Hematopoietic multipotent progenitor cell treated with erythropoietin and hydrocortisone succinate and interleukin-3 and kit ligand, for 6 days (in vitro differentiated cells): ENCODE measurements at regions not wholly inside any gene's neighbourhood (a gene's known extent, or its start where the extent isn't known, plus 50 kb on each side); places are given as distances from the start of the nearest gene placed in this dataset.
"Not testable (repeated sequence)": the region's sequence is repeated elsewhere in the genome, so short reads cannot be mapped to it uniquely, and the experiment has no call there.

Experiments used
- DNase-seq: peaks from one replicate; pipeline ENCODE4 v3.0.0-alpha.2; 2015

DNA sequence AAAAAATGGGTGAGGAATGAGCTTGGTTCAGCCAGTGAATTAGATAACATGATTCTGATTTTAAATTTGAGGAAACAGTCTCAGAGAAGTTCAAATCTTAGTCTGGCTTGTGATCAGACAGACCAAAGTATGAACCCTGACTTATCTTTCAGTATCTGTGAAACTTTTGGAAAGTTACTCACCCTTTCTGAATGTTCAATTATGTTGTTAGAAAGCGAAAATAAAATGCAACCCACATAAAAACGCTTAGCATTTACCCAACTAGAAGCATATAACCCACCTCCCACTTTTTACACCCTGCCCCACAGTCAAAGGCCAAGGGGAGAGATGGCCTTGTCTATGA lies 319.7 kb downstream of the SPATA31A1 start:
- DNase-seq: not testable (repeated sequence)

DNA sequence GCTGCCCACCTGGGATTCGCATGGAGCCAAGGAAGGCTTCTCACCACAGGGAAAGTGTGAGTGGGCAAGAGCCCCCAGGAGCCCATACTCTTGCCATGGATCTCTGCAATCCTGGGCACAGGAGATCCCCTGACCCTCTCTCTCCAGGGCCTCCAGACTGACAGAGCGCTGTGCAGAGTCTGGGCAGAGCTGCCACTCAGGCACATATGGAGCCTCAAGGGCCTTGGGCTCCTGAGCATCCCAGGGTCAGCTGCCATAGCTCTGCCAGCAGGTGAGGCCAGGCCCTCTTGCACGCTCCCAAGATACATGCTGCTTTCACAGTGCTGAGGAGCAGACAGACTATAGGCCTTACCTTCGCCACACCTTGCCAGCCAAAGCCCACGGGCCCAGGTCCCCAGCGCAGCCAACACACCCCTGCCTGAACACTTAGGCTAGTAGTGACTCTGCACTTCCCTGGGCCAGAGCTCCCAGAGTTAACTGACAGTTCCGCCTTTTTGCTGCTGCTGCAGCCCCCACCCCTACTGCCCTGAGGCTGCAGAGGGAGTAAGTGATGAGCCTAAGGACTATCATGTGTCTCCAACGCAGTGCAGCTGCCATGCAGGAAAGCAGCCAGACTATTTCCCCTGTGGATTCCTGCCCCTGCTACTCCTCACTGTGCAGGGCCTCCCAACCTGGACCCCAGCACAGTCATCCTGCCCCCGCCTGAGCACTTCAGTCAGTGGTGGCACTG lies 323.2 kb downstream of the SPATA31A1 start:
- not testable (repeated sequence) for DNase-seq

DNA sequence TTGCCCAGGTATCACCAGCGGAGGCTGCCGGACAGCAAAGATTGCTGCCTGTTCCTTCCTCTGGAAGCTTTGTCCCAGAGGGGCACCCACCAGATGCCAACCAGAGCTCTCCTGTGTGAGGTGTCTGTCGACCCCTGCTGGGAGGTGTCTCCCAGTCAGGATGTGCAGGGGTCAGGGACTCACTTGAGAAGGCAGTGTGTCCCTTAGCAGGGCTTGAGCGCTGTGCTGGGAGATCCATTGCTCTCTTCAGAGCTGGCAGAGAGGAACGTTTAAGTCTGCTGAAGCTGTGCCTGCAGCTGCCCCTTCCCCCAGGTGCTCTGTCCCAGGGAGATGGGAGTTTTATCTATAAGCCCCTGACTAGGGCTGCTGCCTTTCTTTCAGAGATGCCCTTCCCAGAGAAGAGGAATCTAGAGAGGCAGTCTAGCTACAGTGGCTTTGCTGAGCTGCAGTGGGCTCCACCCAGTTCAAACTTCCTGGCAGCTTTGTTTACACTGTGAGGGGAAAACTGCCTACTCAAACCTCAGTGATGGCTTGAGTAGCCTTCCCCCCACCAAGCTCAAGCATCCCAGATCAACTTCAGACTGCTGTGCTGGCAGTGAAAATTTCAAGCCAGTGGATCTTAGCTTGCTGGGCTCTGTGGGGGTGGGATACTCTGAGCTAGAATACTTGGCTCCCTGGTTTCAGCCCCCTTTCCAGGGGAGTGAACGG lies 325.4 kb downstream of the SPATA31A1 start:
- not testable (repeated sequence) for DNase-seq

DNA sequence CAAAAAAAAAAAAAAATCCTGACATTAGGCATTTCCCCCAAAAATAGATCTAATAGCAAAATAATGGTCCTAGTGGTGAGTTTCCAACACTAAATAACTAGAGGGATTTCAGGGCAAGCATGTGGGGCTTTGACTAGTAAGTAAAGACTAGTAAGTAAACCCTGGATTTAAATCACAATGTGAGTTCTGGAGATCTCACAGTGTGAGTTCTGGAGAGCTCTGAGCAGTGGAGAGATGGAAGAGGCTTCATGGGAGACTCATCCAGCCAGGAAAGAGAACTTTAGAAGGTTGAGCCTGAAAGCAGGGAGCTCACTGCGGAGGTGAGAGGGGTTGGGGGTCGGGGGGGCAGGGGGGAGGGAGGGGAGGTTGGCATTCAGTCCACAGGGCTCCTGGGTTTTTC lies 373.4 kb downstream of the SPATA31A1 start:
- DNase-seq: not testable (repeated sequence)

DNA sequence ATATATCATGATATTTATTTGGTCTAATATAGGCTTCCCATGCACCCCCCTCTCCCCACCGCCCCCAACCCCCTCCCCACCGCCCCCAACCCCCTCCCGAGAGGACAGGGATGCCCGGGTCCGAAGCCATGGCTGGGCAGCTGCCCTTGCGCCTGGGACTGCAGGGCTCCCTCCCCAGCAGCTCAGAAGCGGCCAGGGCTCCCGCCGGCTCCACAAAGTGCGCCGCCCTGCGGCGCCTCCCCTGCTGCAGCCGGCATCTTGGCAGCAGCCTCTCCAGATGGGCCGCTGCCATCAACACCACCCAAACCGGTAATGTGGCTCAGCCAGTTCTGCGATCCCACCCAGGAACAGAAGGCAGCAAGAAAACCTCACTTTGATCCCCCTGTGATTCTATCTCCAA lies 389.4 kb downstream of the SPATA31A1 start:
- DNase-seq: not testable (repeated sequence)

DNA sequence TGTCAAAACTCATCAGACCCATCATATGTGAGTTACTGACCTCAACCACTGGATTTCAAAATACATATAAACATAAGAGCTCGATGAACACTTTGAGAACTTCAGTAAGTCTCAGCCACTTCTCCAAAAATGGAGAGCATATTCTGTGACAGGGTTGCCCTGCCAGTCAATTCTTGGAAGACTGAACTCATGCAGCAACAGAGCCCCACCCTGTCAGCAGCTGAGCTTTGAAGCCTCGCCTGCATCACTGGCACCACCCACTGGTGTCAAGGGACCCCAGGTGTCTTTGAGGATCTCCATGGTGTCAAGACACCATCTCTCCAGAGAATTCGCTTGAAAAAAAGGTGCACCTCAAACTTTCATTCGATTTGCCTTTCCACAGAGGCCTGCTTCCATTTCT lies 420.1 kb downstream of the SPATA31A1 start:
- DNase-seq: not testable (repeated sequence)

DNA sequence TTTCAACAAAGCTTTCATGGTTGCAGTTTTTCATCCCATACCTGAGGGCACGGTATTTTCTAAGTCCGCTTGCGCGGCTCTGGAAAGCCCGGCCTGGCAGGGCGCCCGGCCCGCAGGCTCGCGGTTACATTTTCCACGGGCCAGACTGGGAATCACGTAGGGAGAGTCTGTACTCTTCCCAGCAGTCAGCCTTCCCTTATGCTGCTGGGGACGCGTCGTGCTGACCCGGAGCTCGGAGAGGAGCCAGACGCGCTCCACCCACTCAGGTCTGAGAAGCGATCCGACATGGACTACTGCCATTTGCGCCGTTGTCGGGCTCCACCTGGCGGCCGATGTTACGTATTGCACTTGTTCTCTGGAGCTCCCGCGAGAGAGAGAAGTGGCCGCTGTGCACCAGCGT lies 435.9 kb downstream of the SPATA31A1 start:
- DNase-seq: not testable (repeated sequence)

DNA sequence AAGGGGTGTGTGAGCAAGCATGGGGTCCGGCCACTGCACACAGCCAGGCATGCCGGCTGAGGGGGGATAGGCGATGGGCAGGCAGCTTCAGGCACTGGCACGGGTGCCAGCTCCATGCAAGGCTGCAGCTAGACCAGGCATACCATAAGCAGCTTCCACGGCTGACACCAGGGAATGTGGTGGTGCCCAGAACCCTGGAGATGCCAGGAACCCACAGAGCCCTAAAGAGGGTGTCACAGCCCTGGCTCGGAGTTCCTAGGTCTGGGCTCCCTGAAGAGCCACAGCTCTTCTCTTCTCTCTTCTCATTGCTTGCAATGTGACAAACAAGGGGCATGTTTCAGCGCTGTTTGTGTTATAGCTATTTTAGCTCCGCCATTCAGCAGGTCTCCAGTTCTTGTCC lies 442.5 kb downstream of the SPATA31A1 start:
- not testable (repeated sequence) for DNase-seq

DNA sequence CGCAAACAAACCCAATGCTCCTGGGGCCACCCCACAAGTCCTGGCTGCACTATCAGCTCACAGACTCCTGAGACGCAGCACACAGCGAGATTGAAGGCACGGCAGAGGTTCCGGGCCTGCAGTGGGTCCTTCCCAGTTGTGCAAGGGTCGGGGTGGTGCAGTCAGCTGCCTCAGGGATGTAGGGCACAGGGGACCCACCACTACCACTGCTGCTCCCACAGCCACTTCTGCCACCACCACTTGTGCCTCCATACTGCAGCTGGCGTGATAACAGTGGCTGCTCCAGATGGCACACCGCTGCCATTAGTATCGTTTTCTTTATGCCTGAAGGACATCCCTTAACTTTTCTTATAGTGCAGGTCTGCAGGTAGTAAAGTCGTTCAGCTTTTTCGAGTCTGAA lies 443.8 kb downstream of the SPATA31A1 start:
- not testable (repeated sequence) for DNase-seq

DNA sequence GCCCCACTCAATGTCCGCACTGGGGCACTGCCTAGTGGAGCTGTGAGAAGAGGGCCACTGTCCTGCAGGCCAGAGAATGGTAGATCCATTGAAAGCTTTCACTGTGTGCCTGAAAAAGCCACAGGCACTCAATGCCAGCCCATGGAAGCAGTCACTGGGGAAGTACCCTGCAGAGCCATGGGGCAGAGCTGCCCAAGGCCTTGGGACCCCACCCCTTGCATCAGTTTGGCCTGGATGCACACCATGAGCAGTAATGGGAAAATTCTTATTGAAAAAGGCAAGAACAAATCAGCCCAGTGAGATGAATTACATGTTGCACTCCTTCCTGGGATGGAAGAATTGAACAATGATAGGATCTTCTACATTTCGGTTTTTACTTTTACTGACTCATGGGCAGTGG lies 447.1 kb downstream of the SPATA31A1 start:
- DNase-seq: not testable (repeated sequence)

DNA sequence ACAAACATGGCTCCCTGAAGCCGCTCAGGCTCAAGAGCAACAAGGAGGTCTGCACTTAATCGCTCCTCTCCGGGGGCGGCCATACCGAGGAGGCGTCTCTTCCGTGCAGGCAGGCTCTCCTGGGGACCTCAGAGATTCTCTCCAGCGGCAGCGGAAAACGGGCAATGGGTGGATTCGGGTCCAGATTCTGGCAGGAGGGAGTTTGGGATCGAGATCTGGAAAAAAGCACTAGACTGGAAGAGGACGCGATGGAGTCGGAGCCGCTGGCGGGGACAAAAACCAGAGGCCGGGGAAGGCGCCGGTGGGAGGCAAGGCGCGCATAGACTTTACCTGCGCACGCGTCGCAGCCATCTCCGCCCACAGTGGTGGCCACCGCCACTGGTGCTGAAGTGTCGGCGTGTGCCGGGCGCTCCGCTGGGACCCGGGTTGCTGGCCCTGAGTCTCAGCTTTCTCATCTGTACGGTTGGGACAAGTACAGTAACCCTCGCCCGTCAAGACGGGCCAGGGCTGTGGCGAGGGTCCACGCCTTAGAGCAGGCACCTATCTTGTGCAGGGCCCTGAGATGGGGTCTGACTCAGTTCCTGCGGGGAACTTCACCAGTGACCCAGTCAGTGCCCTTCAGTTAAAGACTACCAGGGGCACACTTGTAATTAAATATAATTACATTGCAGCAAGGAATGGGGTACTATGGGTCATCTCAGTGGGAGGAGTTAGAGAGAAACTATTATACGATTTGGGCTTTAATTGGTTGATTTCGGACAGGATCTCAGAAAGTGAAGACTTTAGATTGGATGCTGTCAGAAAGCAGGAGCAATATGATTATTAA lies 454.1 kb downstream of the SPATA31A1 start:
- peak; percentile 60 for DNase-seq

DNA sequence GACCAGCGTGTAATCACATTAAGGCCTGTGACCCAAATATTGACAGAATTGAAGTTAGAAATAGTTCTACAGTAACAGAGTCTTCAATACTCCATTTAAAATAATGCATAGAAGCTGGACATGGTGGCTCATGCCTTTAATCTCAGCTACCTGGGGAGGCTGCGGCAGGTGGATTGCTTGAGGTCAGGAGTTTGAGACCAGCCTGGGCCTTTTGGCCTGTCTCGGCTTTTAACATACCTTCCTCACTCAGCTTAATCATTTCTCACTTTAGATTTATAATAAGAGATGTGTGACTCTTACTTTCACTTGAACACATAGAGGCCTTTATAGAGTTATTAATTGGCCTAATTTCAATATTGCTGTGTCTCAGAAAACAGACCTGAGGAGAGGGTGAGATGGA lies 454.9 kb downstream of the SPATA31A1 start:
- DNase-seq: not testable (repeated sequence)

DNA sequence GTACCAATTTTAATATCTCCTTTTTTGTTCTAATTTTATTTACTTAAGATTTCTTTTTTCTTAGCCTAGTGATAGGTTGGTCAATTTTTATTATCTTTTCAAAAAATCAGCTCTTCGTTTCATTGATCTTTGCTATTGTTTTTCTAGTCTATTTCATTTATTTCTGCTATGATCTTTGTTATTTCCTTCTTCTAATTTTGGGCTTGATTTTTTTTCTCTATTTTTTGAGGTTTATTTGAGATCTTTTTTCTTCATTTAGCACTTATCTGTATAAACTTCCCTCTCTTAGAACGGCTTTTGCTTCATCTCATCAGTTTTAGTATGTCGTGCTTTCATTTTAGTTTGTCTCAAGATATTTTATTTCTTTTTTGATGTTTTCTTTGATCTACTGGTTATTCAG lies 456.1 kb downstream of the SPATA31A1 start:
- DNase-seq: not testable (repeated sequence)

DNA sequence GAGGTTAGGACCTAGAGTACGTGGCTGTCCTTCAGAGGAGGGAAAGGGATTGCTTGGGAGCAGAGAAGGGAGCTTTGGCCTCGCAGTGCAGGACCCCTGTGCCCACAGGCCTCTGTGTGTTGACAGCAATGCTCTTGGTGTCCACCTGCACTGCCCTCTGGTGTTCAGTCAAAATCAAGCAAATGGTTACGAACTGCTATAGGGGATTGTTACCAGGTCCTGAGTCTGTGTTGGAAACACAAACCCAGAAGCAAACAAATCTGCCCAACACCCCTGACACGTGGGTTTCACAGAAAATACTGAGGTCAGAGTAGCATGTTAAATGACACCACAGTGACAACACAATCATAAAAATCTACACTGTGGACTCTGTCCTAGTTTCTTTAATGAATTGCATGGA lies 473.0 kb downstream of the SPATA31A1 start:
- DNase-seq: peak; percentile 2
